Ishikawa (cell line): ENCODE measurements at regions not wholly inside any gene's neighbourhood (a gene's known extent, or its start where the extent isn't known, plus 50 kb on each side); places are given as distances from the start of the nearest gene placed in this dataset.

Experiments
- CEBPB ChIP-seq: IDR thresholded peaks from 2 replicates; pipeline ENCODE4 v1.6.1; 2012
- CREB1 ChIP-seq: IDR thresholded peaks from 2 replicates; pipeline ENCODE4 v1.6.1; 2012; ENCODE audit warnings: low read depth
- EGR1 ChIP-seq: IDR thresholded peaks from 2 replicates; pipeline ENCODE4 v1.6.1; 2012
- EP300 ChIP-seq: IDR thresholded peaks from 2 replicates; pipeline ENCODE4 v1.6.1; 2012; ENCODE audit warnings: borderline replicate concordance
- FOXM1 ChIP-seq: IDR thresholded peaks from 2 replicates; pipeline ENCODE4 v1.6.1; 2012; ENCODE audit warnings: low read depth, borderline replicate concordance
- NFIC ChIP-seq: IDR thresholded peaks from 2 replicates; pipeline ENCODE4 v1.6.1; 2012
- RAD21 ChIP-seq: IDR thresholded peaks from 2 replicates; pipeline ENCODE4 v1.6.1; 2012; ENCODE audit warnings: low read depth
- TAF1 ChIP-seq: IDR thresholded peaks from 2 replicates; pipeline ENCODE4 v1.6.1; 2012; ENCODE audit warnings: low read depth, mild to moderate bottlenecking
- TCF12 ChIP-seq: IDR thresholded peaks from 2 replicates; pipeline ENCODE4 v1.6.1; 2012; ENCODE audit warnings: low read depth
- TEAD4 ChIP-seq: IDR thresholded peaks from 2 replicates; pipeline ENCODE4 v1.6.1; 2012
- YY1 ChIP-seq: IDR thresholded peaks from 2 replicates; pipeline ENCODE4 v1.6.1; 2012; ENCODE audit warnings: low read depth
- ZBTB7A ChIP-seq: IDR thresholded peaks from 2 replicates; pipeline ENCODE4 v1.6.1; 2012; ENCODE audit warnings: low read depth
- TF ChIP-seq, protein P1 (sequence below): IDR thresholded peaks from 2 replicates; pipeline ENCODE4 v1.6.1; 2012; ENCODE audit warnings: low read depth, mild to moderate bottlenecking
- TF ChIP-seq, protein P2 (sequence below): IDR thresholded peaks from 2 replicates; pipeline ENCODE4 v1.6.1; 2012
- TF ChIP-seq, protein P3 (sequence below): IDR thresholded peaks from 2 replicates; pipeline ENCODE4 v1.6.1; 2012

DNA sequence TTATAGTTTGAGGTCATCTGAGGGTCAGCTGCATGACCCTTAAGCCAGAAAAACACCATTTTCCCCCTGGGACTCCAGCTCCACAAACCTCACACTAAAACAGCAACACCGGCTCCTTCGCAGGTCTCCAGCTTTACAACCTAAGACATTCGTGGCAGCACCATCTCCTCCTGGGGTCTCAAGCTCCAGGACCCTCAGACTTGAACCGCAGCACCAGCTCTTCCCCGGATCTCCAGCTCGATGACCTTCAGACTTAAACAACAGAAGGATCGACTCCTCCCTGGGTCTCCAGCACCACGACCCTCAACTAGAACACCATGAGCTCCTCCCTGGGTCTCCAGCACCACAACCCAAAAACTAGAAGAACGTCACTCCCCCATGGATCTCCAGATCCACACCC lies 233.7 kb upstream of the CNTN6 start:
- TF ChIP-seq TCF12: no peak
- TF ChIP-seq CREB1: no peak
- no peak for TF ChIP-seq RAD21
- no peak for TF ChIP-seq FOXM1
- TF ChIP-seq EGR1: no peak
- TF ChIP-seq, protein P1, sequence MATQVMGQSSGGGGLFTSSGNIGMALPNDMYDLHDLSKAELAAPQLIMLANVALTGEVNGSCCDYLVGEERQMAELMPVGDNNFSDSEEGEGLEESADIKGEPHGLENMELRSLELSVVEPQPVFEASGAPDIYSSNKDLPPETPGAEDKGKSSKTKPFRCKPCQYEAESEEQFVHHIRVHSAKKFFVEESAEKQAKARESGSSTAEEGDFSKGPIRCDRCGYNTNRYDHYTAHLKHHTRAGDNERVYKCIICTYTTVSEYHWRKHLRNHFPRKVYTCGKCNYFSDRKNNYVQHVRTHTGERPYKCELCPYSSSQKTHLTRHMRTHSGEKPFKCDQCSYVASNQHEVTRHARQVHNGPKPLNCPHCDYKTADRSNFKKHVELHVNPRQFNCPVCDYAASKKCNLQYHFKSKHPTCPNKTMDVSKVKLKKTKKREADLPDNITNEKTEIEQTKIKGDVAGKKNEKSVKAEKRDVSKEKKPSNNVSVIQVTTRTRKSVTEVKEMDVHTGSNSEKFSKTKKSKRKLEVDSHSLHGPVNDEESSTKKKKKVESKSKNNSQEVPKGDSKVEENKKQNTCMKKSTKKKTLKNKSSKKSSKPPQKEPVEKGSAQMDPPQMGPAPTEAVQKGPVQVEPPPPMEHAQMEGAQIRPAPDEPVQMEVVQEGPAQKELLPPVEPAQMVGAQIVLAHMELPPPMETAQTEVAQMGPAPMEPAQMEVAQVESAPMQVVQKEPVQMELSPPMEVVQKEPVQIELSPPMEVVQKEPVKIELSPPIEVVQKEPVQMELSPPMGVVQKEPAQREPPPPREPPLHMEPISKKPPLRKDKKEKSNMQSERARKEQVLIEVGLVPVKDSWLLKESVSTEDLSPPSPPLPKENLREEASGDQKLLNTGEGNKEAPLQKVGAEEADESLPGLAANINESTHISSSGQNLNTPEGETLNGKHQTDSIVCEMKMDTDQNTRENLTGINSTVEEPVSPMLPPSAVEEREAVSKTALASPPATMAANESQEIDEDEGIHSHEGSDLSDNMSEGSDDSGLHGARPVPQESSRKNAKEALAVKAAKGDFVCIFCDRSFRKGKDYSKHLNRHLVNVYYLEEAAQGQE: no peak
- TF ChIP-seq TAF1: no peak
- no peak for TF ChIP-seq NFIC
- TF ChIP-seq CEBPB: no peak
- TF ChIP-seq EP300: no peak
- TF ChIP-seq, protein P2, sequence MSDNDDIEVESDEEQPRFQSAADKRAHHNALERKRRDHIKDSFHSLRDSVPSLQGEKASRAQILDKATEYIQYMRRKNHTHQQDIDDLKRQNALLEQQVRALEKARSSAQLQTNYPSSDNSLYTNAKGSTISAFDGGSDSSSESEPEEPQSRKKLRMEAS: no peak

DNA sequence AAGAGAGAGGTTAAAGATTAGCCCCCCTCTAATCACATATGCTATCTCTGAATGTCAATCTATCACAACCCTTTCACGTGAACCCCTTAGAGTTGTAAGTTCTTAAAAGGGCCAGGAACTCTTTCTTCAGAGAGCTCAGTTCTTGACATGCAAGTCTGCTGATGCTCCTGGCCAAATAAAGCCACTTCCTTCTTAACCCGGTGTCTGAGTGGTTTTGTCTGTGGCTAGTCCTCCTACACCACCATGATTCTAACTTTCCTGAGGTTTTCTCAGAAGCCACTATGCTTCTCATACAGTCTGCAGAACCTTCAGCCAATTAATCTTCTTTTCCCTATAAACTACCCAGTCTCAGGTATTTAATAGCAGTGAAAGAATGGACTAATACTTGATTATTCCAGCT lies 231.1 kb upstream of the CNTN6 start:
- TF ChIP-seq CREB1 (no peak), EGR1 (no peak), YY1 (no peak), TEAD4 (no peak), EP300 (no peak), NFIC (no peak), RAD21 (no peak), CEBPB (no peak), TAF1 (no peak), FOXM1 (no peak), TCF12 (no peak), ZBTB7A (no peak)
- TF ChIP-seq, protein P3, sequence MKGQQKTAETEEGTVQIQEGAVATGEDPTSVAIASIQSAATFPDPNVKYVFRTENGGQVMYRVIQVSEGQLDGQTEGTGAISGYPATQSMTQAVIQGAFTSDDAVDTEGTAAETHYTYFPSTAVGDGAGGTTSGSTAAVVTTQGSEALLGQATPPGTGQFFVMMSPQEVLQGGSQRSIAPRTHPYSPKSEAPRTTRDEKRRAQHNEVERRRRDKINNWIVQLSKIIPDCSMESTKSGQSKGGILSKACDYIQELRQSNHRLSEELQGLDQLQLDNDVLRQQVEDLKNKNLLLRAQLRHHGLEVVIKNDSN: no peak
- TF ChIP-seq, protein P2: no peak
- TF ChIP-seq, protein P1: no peak

DNA sequence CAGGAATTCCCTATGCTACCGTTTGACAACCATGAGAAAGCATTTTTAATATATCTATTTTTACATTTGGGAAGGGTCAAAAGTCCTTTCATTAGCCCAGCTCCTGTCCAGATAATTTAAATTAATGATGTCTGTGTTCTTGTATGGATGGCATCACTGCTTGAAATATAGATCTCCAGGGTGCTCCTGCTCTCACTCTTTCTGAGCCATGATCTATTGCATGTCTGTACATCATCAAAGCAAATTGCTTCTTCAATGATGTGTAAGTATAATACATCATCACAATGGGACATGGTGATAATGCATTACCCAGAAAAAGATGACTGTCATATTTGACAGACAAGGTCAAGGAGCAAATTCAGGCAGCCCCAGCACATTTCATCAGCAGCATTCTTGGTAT lies 223.6 kb upstream of the CNTN6 start:
- no peak for TF ChIP-seq NFIC
- TF ChIP-seq, protein P1: no peak

DNA sequence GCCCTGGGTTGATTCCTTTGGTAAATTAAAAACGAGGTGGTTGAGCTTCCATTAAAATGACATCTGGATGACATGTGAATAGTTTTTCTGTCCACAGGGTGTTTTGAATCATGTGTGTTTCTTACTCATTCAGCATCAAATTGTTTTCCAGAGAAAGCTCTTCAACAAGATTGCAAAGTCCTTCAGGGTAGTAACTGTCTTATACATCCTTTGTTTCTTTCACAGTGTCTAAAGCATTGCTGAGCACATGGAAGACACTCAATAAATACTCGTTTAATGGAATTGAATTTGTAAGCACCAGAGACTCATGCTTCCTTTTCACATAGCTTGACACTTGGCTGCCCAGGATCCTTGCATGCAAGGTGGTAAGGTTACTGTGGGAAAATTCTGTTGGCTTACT lies 223.1 kb upstream of the CNTN6 start:
- TF ChIP-seq CREB1 (no peak), CEBPB (no peak), TCF12 (no peak), EGR1 (no peak), TAF1 (no peak), FOXM1 (no peak), TEAD4 (no peak), ZBTB7A (no peak), NFIC (no peak), RAD21 (no peak)
- TF ChIP-seq, protein P2: no peak
- TF ChIP-seq, protein P3: no peak
- TF ChIP-seq, protein P1: no peak
